ENCODE measurements at regions not wholly inside any gene's neighbourhood (a gene's known extent, or its start where the extent isn't known, plus 50 kb on each side); places are given as distances from the start of the nearest gene placed in this dataset.

DNA sequence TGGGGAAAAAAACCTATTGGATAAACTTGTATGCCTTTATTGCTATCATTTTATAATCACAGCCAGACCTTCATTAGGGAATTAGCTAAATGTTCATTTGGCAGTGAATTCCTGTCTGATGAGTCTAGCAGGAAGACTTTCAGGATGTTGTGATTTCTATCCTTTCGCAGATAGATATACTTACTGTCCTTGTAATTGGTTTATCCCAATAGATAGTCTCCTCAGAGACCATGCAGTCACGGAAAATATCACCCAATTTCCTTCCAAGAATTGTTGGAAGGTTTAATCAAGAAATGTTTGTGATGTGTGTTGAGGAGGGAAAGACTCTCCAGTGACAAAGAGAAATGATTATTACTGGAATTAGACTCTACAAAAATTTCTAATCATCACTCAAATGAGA lies 1937.9 kb upstream of the WWC1 start:
- H2AFZ ChIP-seq (ENCODE audit: control insufficient read depth, low read depth, low read length): no peak overlapping the region
- H4K20me1 ChIP-seq (ENCODE audit: control insufficient read depth, insufficient read depth): no peaks in the 10 kb centered on the region
- ChIA-PET CTCF (no interaction called here), SMC1A (ENCODE audit: uncharacterized antibody, unreplicated experiment) (no interaction called here), RAD21 (ENCODE audit: unreplicated experiment) (no interaction called here), POLR2A (no interaction called here)
- in situ Hi-C loops (cut with MboI) (no loop called here), intact Hi-C loops (cut with micrococcal nuclease; ENCODE audit: unreplicated experiment) (no loop called here)
- H3K9ac ChIP-seq (ENCODE audit: control insufficient read depth, insufficient read depth, low read length): no peak overlapping the region
- 24% methylated on average over 2 of the region's 2 CpGs for WGBS (ENCODE audit: insufficient coverage, insufficient replicate concordance, low lambda C conversion rate, missing lambda C conversion rate)
- no peaks in the 10 kb centered on the region for H3K9me3 ChIP-seq (replicated peaks; ENCODE audit: control insufficient read depth, insufficient read depth, low read length)
- no TSS peak for BruUV-seq (replicated peaks)
- no peaks in the 10 kb centered on the region for H3K4me1 ChIP-seq (ENCODE audit: control insufficient read depth, insufficient read depth, low read length)
- no peak overlapping the region for H3K4me2 ChIP-seq (ENCODE audit: control insufficient read depth, insufficient read depth)
- H3K79me2 ChIP-seq (ENCODE audit: control insufficient read depth, insufficient read depth, low read length): no peaks in the 10 kb centered on the region
- no peaks in the 10 kb centered on the region for H3K27me3 ChIP-seq (replicated peaks in 1 of 2; ENCODE audit: control insufficient read depth in 2 of 2, insufficient read depth in 2 of 2, low read length in 1 of 2)
- ATAC-seq: no peak
- TF ChIP-seq CEBPB (IDR thresholded peaks at IDR 0.05; ENCODE audit: borderline replicate concordance in 1 of 2, low read depth in 2 of 2, low read length in 2 of 2) (no peak), NR2F1 (conservative IDR thresholded peaks at IDR 0.05) (no peak), SMARCA5 (IDR thresholded peaks at IDR 0.05) (no peak), ZBED1 (IDR thresholded peaks at IDR 0.05; ENCODE audit: borderline replicate concordance) (no peak), CHD4 (IDR thresholded peaks at IDR 0.05) (no peak), FOXK2 (IDR thresholded peaks at IDR 0.05) (no peak), MYC (IDR thresholded peaks at IDR 0.05; ENCODE audit: insufficient read depth, insufficient read length, insufficient replicate concordance, low read length, severe bottlenecking) (no peak), HDAC6 (IDR thresholded peaks at IDR 0.05; ENCODE audit: unreplicated experiment) (no peak), ZNF384 (IDR thresholded peaks at IDR 0.05; ENCODE audit: borderline replicate concordance, low read depth, low read length) (no peak), MTA2 (IDR thresholded peaks at IDR 0.05; ENCODE audit: low read depth) (no peak), TAF1 (IDR thresholded peaks at IDR 0.05; ENCODE audit: borderline replicate concordance, low read depth, low read length) (no peak), SP1 (IDR thresholded peaks at IDR 0.05; ENCODE audit: low read depth, low read length) (no peak)
- TF ChIP-seq, protein P1, sequence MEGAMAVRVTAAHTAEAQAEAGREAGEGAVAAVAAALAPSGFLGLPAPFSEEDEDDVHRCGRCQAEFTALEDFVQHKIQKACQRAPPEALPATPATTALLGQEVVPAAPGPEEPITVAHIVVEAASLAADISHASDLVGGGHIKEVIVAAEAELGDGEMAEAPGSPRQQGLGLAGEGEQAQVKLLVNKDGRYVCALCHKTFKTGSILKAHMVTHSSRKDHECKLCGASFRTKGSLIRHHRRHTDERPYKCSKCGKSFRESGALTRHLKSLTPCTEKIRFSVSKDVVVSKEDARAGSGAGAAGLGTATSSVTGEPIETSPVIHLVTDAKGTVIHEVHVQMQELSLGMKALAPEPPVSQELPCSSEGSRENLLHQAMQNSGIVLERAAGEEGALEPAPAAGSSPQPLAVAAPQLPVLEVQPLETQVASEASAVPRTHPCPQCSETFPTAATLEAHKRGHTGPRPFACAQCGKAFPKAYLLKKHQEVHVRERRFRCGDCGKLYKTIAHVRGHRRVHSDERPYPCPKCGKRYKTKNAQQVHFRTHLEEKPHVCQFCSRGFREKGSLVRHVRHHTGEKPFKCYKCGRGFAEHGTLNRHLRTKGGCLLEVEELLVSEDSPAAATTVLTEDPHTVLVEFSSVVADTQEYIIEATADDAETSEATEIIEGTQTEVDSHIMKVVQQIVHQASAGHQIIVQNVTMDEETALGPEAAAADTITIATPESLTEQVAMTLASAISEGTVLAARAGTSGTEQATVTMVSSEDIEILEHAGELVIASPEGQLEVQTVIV (IDR thresholded peaks at IDR 0.05; ENCODE audit: borderline replicate concordance, partially characterized antibody): no peak
- TF ChIP-seq, protein P2, sequence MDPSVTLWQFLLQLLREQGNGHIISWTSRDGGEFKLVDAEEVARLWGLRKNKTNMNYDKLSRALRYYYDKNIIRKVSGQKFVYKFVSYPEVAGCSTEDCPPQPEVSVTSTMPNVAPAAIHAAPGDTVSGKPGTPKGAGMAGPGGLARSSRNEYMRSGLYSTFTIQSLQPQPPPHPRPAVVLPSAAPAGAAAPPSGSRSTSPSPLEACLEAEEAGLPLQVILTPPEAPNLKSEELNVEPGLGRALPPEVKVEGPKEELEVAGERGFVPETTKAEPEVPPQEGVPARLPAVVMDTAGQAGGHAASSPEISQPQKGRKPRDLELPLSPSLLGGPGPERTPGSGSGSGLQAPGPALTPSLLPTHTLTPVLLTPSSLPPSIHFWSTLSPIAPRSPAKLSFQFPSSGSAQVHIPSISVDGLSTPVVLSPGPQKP (IDR thresholded peaks at IDR 0.05; ENCODE audit: low read depth, low read length): no peak
- TF ChIP-seq, protein P3, sequence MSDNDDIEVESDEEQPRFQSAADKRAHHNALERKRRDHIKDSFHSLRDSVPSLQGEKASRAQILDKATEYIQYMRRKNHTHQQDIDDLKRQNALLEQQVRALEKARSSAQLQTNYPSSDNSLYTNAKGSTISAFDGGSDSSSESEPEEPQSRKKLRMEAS (IDR thresholded peaks at IDR 0.05; ENCODE audit: low read depth, low read length): no peak
- TF ChIP-seq, protein P4, sequence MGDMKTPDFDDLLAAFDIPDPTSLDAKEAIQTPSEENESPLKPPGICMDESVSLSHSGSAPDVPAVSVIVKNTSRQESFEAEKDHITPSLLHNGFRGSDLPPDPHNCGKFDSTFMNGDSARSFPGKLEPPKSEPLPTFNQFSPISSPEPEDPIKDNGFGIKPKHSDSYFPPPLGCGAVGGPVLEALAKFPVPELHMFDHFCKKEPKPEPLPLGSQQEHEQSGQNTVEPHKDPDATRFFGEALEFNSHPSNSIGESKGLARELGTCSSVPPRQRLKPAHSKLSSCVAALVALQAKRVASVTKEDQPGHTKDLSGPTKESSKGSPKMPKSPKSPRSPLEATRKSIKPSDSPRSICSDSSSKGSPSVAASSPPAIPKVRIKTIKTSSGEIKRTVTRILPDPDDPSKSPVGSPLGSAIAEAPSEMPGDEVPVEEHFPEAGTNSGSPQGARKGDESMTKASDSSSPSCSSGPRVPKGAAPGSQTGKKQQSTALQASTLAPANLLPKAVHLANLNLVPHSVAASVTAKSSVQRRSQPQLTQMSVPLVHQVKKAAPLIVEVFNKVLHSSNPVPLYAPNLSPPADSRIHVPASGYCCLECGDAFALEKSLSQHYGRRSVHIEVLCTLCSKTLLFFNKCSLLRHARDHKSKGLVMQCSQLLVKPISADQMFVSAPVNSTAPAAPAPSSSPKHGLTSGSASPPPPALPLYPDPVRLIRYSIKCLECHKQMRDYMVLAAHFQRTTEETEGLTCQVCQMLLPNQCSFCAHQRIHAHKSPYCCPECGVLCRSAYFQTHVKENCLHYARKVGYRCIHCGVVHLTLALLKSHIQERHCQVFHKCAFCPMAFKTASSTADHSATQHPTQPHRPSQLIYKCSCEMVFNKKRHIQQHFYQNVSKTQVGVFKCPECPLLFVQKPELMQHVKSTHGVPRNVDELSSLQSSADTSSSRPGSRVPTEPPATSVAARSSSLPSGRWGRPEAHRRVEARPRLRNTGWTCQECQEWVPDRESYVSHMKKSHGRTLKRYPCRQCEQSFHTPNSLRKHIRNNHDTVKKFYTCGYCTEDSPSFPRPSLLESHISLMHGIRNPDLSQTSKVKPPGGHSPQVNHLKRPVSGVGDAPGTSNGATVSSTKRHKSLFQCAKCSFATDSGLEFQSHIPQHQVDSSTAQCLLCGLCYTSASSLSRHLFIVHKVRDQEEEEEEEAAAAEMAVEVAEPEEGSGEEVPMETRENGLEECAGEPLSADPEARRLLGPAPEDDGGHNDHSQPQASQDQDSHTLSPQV (IDR thresholded peaks at IDR 0.05): no peak
- H3K27ac ChIP-seq (ENCODE audit: control insufficient read depth, insufficient read depth): no peak overlapping the region
- no peak overlapping the region for H3K4me3 ChIP-seq
- H3K36me3 ChIP-seq (ENCODE audit: control insufficient read depth in 2 of 2, insufficient read depth in 2 of 2, low read length in 1 of 2): no peaks in the 10 kb centered on the region
- FAIRE-seq: no peak
- no peak for DNase-seq (ENCODE audit: low read depth, low spot score)

Data from GM12878 (cell line).